GM12878 (cell line): ENCODE measurements at regions not wholly inside any gene's neighbourhood (a gene's known extent, or its start where the extent isn't known, plus 50 kb on each side); places are given as distances from the start of the nearest gene placed in this dataset.

Source experiments
- ATAC-seq: fragments of 200-7000 bp; cut with Tn5 transposase; 3 replicates; pipeline ENCODE4 v1.9.1; 2020; ENCODE audit warnings: mild to moderate bottlenecking, moderate library complexity
- BruUV-seq: library from RNA; stranded (reverse); fragments of 400-500 nt; replicated peaks from 2 replicates; lab custom pipeline; 2021; lab: Mats Ljungman, UMichigan
- CTCF ChIA-PET: fragments of 300-600 bp; sonication (Branson Sonifier 250); formaldehyde crosslinking; extraction: SDS; loops from one replicate; lab custom pipeline; 2021; ENCODE audit warnings: inconsistent platforms; lab: Yijun Ruan, JAX
- POLR2A ChIA-PET: fragments of 350-600 bp; formaldehyde crosslinking; extraction: SDS; loops from one replicate; lab custom pipeline; 2021; ENCODE audit warnings: inconsistent platforms; lab: Charles Lee
- RAD21 ChIA-PET: fragments of 300-600 bp; sonication (Branson Sonifier 250); formaldehyde crosslinking; loops from one replicate; lab custom pipeline; 2023; ENCODE audit warnings: antibody characterized with exemption; ENCODE audit not compliant: unreplicated experiment; lab: Charles Lee
- SMC1A ChIA-PET: fragments of 300-600 bp; sonication (Branson Sonifier 250); formaldehyde crosslinking; loops from one replicate; lab custom pipeline; 2023; ENCODE audit not compliant: unreplicated experiment, uncharacterized antibody; lab: Charles Lee
- DNase-seq: peaks from one replicate; pipeline ENCODE4 v3.0.0-alpha.2; 2011; ENCODE audit warnings: low read depth, low spot score
- FAIRE-seq: peaks from 3 replicates; lab custom pipeline; 2011; peaks lifted over from hg19 to GRCh38; lab: Jason Lieb, UNC
- H2AFZ ChIP-seq: 2 replicates; pipeline ENCODE4 v1.6.0; 2011; ENCODE audit warnings: low read depth, low read length, control low read depth; ENCODE audit not compliant: control insufficient read depth
- H3K27ac ChIP-seq: 2 replicates; pipeline ENCODE4 v1.5.1; 2011; ENCODE audit warnings: control low read depth; ENCODE audit not compliant: control insufficient read depth, insufficient read depth
- H3K27me3 ChIP-seq, 2 experiments: replicated peaks in 1 of 2; 2 replicates each; pipeline versions ENCODE4 v1.6.0 to v1.6.1; 2011; ENCODE audit warnings: low read length in 1 of 2; ENCODE audit not compliant: control insufficient read depth in 2 of 2, insufficient read depth in 2 of 2
- H3K36me3 ChIP-seq, 2 experiments: 2 replicates each; pipeline ENCODE4 v1.5.1; 2011; ENCODE audit warnings: low read length in 1 of 2; ENCODE audit not compliant: control insufficient read depth in 2 of 2, insufficient read depth in 2 of 2
- H3K4me1 ChIP-seq: 2 replicates; pipeline ENCODE4 v1.6.1; 2011; ENCODE audit warnings: mild to moderate bottlenecking, low read length, moderate library complexity, mixed read lengths; ENCODE audit not compliant: control insufficient read depth, insufficient read depth
- H3K4me2 ChIP-seq: 2 replicates; pipeline ENCODE4 v1.6.0; 2011; ENCODE audit warnings: control low read depth; ENCODE audit not compliant: control insufficient read depth, insufficient read depth
- H3K4me3 ChIP-seq: fragments of 200-600 bp; sonication (generic); 2 replicates; pipeline ENCODE4 v1.5.1; 2016
- H3K79me2 ChIP-seq: 2 replicates; pipeline ENCODE4 v1.6.0; 2011; ENCODE audit warnings: low read length; ENCODE audit not compliant: control insufficient read depth, insufficient read depth
- H3K9ac ChIP-seq: 2 replicates; pipeline ENCODE4 v1.8.0; 2011; ENCODE audit warnings: low read length, control low read depth, mixed read lengths; ENCODE audit not compliant: control insufficient read depth, insufficient read depth
- H3K9me3 ChIP-seq: replicated peaks from 3 replicates; pipeline ENCODE4 v1.5.1; 2011; ENCODE audit warnings: mild to moderate bottlenecking, low read length; ENCODE audit not compliant: control insufficient read depth, insufficient read depth
- H4K20me1 ChIP-seq: 2 replicates; pipeline ENCODE4 v1.6.0; 2011; ENCODE audit not compliant: control insufficient read depth, insufficient read depth
- BCLAF1 ChIP-seq: fragments of 450-650 bp; IDR thresholded peaks from 2 replicates; pipeline ENCODE4 v1.6.1; 2017; ENCODE audit warnings: antibody characterized with exemption, mild to moderate bottlenecking, moderate library complexity
- BRCA1 ChIP-seq: IDR thresholded peaks from 2 replicates; pipeline ENCODE4 v1.6.1; 2011; ENCODE audit warnings: low read depth, low read length, improper control_type of control experiment
- CEBPB ChIP-seq, 2 experiments: fragments of 150-350 bp in 1 of 2; IDR thresholded peaks; 2 replicates each; pipeline ENCODE4 v1.6.1; 2012 to 2014; ENCODE audit warnings: low read depth in 2 of 2, low read length in 2 of 2, borderline replicate concordance in 1 of 2, inconsistent platforms in 1 of 2
- CREM ChIP-seq: IDR thresholded peaks from 2 replicates; pipeline ENCODE4 v1.6.1; 2014; ENCODE audit warnings: antibody characterized with exemption, low read depth
- EED ChIP-seq: sonication (generic); IDR thresholded peaks from 2 replicates; pipeline ENCODE4 v1.6.1; 2016; ENCODE audit warnings: antibody characterized with exemption, low read depth
- EP300 ChIP-seq, 2 experiments: fragments of 150-350 bp in 1 of 2; IDR thresholded peaks; 2 replicates each; pipeline ENCODE4 v1.6.1; 2011 to 2012; ENCODE audit warnings: low read depth in 2 of 2, low read length in 2 of 2, borderline replicate concordance in 1 of 2, improper control_type of control experiment in 1 of 2, inconsistent platforms in 1 of 2; ENCODE audit not compliant: control insufficient read depth in 1 of 2
- IRF4 ChIP-seq: IDR thresholded peaks from 2 replicates; pipeline ENCODE4 v1.6.1; 2011; ENCODE audit warnings: low read depth, low read length
- JUND ChIP-seq: IDR thresholded peaks from 2 replicates; pipeline ENCODE4 v1.6.1; 2012; ENCODE audit warnings: low read depth, mild to moderate bottlenecking, low read length, improper control_type of control experiment, moderate library complexity
- NR2C2 ChIP-seq: IDR thresholded peaks from 2 replicates; pipeline ENCODE4 v1.6.1; 2011; ENCODE audit warnings: borderline replicate concordance, low read depth; ENCODE audit not compliant: control insufficient read depth, insufficient read length
- POLR2A ChIP-seq: IDR thresholded peaks from 2 replicates; pipeline ENCODE4 v1.6.1; 2011; ENCODE audit warnings: low read depth, mild to moderate bottlenecking, low read length
- POLR2AphosphoS5 ChIP-seq: IDR thresholded peaks from 2 replicates; pipeline ENCODE4 v1.6.1; 2011; ENCODE audit warnings: mild to moderate bottlenecking, low read length, inconsistent platforms
- SKIL ChIP-seq: fragments of 450-650 bp; IDR thresholded peaks from 2 replicates; pipeline ENCODE4 v1.6.1; 2017; ENCODE audit warnings: mild to moderate bottlenecking, low read depth, inconsistent platforms; ENCODE audit not compliant: poor library complexity, severe bottlenecking
- SMAD5 ChIP-seq: IDR thresholded peaks from 2 replicates; pipeline ENCODE4 v1.6.1; 2016; ENCODE audit warnings: antibody characterized with exemption, low read depth
- SREBF1 ChIP-seq: IDR thresholded peaks from 2 replicates; pipeline ENCODE4 v1.6.1; 2012; ENCODE audit warnings: mild to moderate bottlenecking, low read length
- SUZ12 ChIP-seq: fragments of 200-600 bp; sonication (generic); IDR thresholded peaks from one replicate; pipeline ENCODE4 v1.6.1; 2018; ENCODE audit warnings: antibody characterized with exemption, mild to moderate bottlenecking; ENCODE audit not compliant: unreplicated experiment
- TBL1XR1 ChIP-seq: IDR thresholded peaks from 2 replicates; pipeline ENCODE4 v1.6.1; 2012; ENCODE audit warnings: low read depth, low read length, improper control_type of control experiment
- USF1 ChIP-seq: IDR thresholded peaks from 2 replicates; pipeline ENCODE4 v1.6.1; 2011; ENCODE audit warnings: borderline replicate concordance, low read depth, mild to moderate bottlenecking, moderate library complexity, mixed read lengths, low read length; ENCODE audit not compliant: insufficient read depth; ENCODE audit errors: extremely low read length
- WGBS: methylation state at CpG from one replicate; pipeline ENCODE4 v1.1.6; 2016; ENCODE audit warnings: low lambda C conversion rate; ENCODE audit not compliant: insufficient replicate concordance, insufficient coverage; ENCODE audit errors: missing lambda C conversion rate; 5-methylcytosine and 5-hydroxymethylcytosine counted together
- in situ Hi-C: fragments of 300-500 bp; cut with MboI; formaldehyde crosslinking; loops from 9 replicates; pipeline ENCODE4 v1.14.3; 2018; ENCODE audit warnings: mixed read lengths
- intact Hi-C: fragments of 100-400 bp; cut with micrococcal nuclease; formaldehyde crosslinking; loops from one replicate; pipeline ENCODE4 v1.14.2; 2022; ENCODE audit not compliant: unreplicated experiment

GRCh38 chr2:145199827-145200706 is 680.1 kb upstream of the ZEB2 start:
- Histone ChIP-seq H4K20me1 (no peaks in the 10 kb centered on the region), H3K4me3 (no peak overlapping the region), H3K79me2 (no peaks in the 10 kb centered on the region), H3K27ac (no peak overlapping the region), H2AFZ (no peak overlapping the region), H3K9ac (no peak overlapping the region), H3K4me1 (no peaks in the 10 kb centered on the region), H3K9me3 (no peaks in the 10 kb centered on the region), H3K36me3 (no peaks in the 10 kb centered on the region), H3K27me3 (no peaks in the 10 kb centered on the region)
- SMC1A ChIA-PET = no interaction called here
- POLR2A ChIA-PET = no interaction called here
- no peak for ATAC-seq
- BruUV-seq = no TSS peak
- intact Hi-C loops (no loop called here), in situ Hi-C loops (no loop called here)
- CTCF ChIA-PET = no interaction called here
- DNase-seq = no peak
- no peak for FAIRE-seq
- RAD21 ChIA-PET = no interaction called here
- TF ChIP-seq BRCA1 (no peak), POLR2AphosphoS5 (no peak), TBL1XR1 (no peak), CEBPB (IDR thresholded peaks at IDR 0.05; ENCODE audit: borderline replicate concordance in 1 of 2, low read depth in 2 of 2, low read length in 2 of 2) (no peak), SUZ12 (no peak), SKIL (no peak), POLR2A (no peak), SMAD5 (no peak), BCLAF1 (no peak), USF1 (no peak), IRF4 (no peak), EED (no peak), JUND (no peak), CREM (no peak), EP300 (IDR thresholded peaks at IDR 0.05; ENCODE audit: borderline replicate concordance in 1 of 2, control insufficient read depth in 1 of 2, low read depth in 2 of 2, low read length in 2 of 2) (no peak), NR2C2 (no peak), SREBF1 (no peak)
- TF ChIP-seq, all 136 proteins: peak for 0
- no peak overlapping the region for H3K4me2 ChIP-seq
- WGBS = 40% methylated on average over 6 of the region's 6 CpGs
